DOHH2 (cell line): ENCODE measurements at regions not wholly inside any gene's neighbourhood (a gene's known extent, or its start where the extent isn't known, plus 50 kb on each side); places are given as distances from the start of the nearest gene placed in this dataset.

Source experiments
- H3F3A ChIP-seq: fragments of 200-600 bp; sonication (generic), shearing (Covaris generic); 2 replicates; pipeline ENCODE4 v1.6.0; 2016; ENCODE audit warnings: antibody characterized with exemption, mild to moderate bottlenecking; ENCODE audit not compliant: control insufficient read depth, insufficient read depth
- H3K27ac ChIP-seq: fragments of 200-600 bp; sonication (generic); 2 replicates; pipeline ENCODE4 v1.5.1; 2014; ENCODE audit warnings: low read depth, mild to moderate bottlenecking, low read length, moderate library complexity
- H3K27me3 ChIP-seq: fragments of 200-600 bp; sonication (generic); 2 replicates; pipeline ENCODE4 v1.6.1; 2014; ENCODE audit warnings: mild to moderate bottlenecking, low read length, mixed read lengths; ENCODE audit not compliant: control insufficient read depth
- H3K36me3 ChIP-seq: fragments of 200-600 bp; sonication (generic); 2 replicates; pipeline ENCODE4 v1.6.1; 2014; ENCODE audit warnings: mild to moderate bottlenecking, low read length, moderate library complexity, mixed read lengths; ENCODE audit not compliant: control insufficient read depth
- H3K4me1 ChIP-seq: fragments of 200-600 bp; sonication (generic); 2 replicates; pipeline ENCODE4 v1.6.1; 2014; ENCODE audit warnings: mild to moderate bottlenecking, low read length, mixed read lengths; ENCODE audit not compliant: control insufficient read depth
- H3K4me2 ChIP-seq: fragments of 200-600 bp; sonication (generic); 2 replicates; pipeline ENCODE4 v1.6.0; 2014; ENCODE audit warnings: mild to moderate bottlenecking, low read length, moderate library complexity
- H3K4me3 ChIP-seq: fragments of 200-600 bp; sonication (generic); 2 replicates; pipeline ENCODE4 v1.5.1; 2014; ENCODE audit warnings: mild to moderate bottlenecking, low read length, mixed read lengths
- H3K79me2 ChIP-seq: fragments of 200-600 bp; sonication (generic); 2 replicates; pipeline ENCODE4 v1.6.1; 2014; ENCODE audit warnings: mild to moderate bottlenecking, low read length, mixed read lengths; ENCODE audit not compliant: control insufficient read depth
- H3K9me2 ChIP-seq: fragments of 200-600 bp; sonication (generic); replicated peaks from 2 replicates; pipeline ENCODE4 v1.6.1; 2014; ENCODE audit warnings: mild to moderate bottlenecking, low read length, mixed read lengths; ENCODE audit not compliant: control insufficient read depth
- H3K9me3 ChIP-seq: fragments of 200-600 bp; sonication (generic); 2 replicates; pipeline ENCODE4 v1.6.1; 2014; ENCODE audit warnings: antibody characterized with exemption, low read length, mixed read lengths; ENCODE audit not compliant: control insufficient read depth, insufficient read depth
- H4K20me1 ChIP-seq: fragments of 200-600 bp; sonication (generic); 2 replicates; pipeline ENCODE4 v1.6.0; 2014; ENCODE audit warnings: low read depth, mild to moderate bottlenecking, antibody characterized with exemption, low read length, moderate library complexity; ENCODE audit not compliant: control insufficient read depth, insufficient read depth
- CTCF ChIP-seq: fragments of 200-600 bp; sonication (generic); IDR thresholded peaks from one replicate; pipeline ENCODE4 v1.5.1; 2014; ENCODE audit warnings: antibody characterized with exemption, mild to moderate bottlenecking, low read depth, low read length; ENCODE audit not compliant: poor library complexity, severe bottlenecking
- EZH2phosphoT487 ChIP-seq: fragments of 200-600 bp; sonication (generic); IDR thresholded peaks from 2 replicates; pipeline ENCODE4 v1.6.1; 2017; ENCODE audit warnings: borderline replicate concordance, mild to moderate bottlenecking, antibody characterized with exemption, low read length, moderate library complexity, mixed read lengths

- TF ChIP-seq CTCF, result no peak
- TF ChIP-seq EZH2phosphoT487, result no peak
- H4K20me1 ChIP-seq, result no peaks in the 10 kb centered on the region
- H3K4me3 ChIP-seq, result no peak overlapping the region
- no peaks in the 10 kb centered on the region; the same call in 1 of the 2 replicates for H3K9me2 ChIP-seq
- H3K36me3 ChIP-seq, result no peaks in the 10 kb centered on the region
- H3K27ac ChIP-seq, result no peak overlapping the region
- H3K9me3 ChIP-seq, result no peaks in the 10 kb centered on the region
- no peaks in the 10 kb centered on the region for H3K27me3 ChIP-seq
- no peaks in the 10 kb centered on the region for H3K79me2 ChIP-seq
- no peak overlapping the region for H3K4me2 ChIP-seq
- H3F3A ChIP-seq, result no peaks in the 10 kb centered on the region
- H3K4me1 ChIP-seq, result no peaks in the 10 kb centered on the region
These were observed 655.2 kb upstream of the RIOK2 start for GRCh38 chr5:97838214-97838613.

- no peaks in the 10 kb centered on the region for H3K9me3 ChIP-seq
- no peaks in the 10 kb centered on the region for H3K27me3 ChIP-seq
- no peaks in the 10 kb centered on the region for H3F3A ChIP-seq
- H3K27ac ChIP-seq, result no peak overlapping the region
- TF ChIP-seq EZH2phosphoT487 (no peak), CTCF (no peak)
- H3K4me2 ChIP-seq, result no peak overlapping the region
- no peaks in the 10 kb centered on the region for H3K4me1 ChIP-seq
- no peak overlapping the region for H3K4me3 ChIP-seq
- H4K20me1 ChIP-seq, result no peaks in the 10 kb centered on the region
- H3K79me2 ChIP-seq, result no peaks in the 10 kb centered on the region
- no peaks in the 10 kb centered on the region for H3K36me3 ChIP-seq
- no peaks in the 10 kb centered on the region; the same call in 1 of the 2 replicates for H3K9me2 ChIP-seq
These were observed 656.5 kb upstream of the RIOK2 start for GRCh38 chr5:97839341-97840086.

GRCh38 chr5:97840643-97841042, 657.6 kb upstream of the RIOK2 start:
- Histone ChIP-seq H3K4me2 (no peak overlapping the region), H3K36me3 (no peaks in the 10 kb centered on the region), H3K27me3 (no peaks in the 10 kb centered on the region), H3K9me2 (no peaks in the 10 kb centered on the region; the same call in 1 of the 2 replicates), H3F3A (no peaks in the 10 kb centered on the region), H3K27ac (no peak overlapping the region), H3K4me1 (no peaks in the 10 kb centered on the region), H3K4me3 (no peak overlapping the region), H3K79me2 (no peaks in the 10 kb centered on the region), H4K20me1 (no peaks in the 10 kb centered on the region), H3K9me3 (no peaks in the 10 kb centered on the region)
- TF ChIP-seq EZH2phosphoT487 (no peak), CTCF (no peak)
